Breast epithelium (tissue), 4 donors: ENCODE measurements at regions not wholly inside any gene's neighbourhood (a gene's known extent, or its start where the extent isn't known, plus 50 kb on each side); places are given as distances from the start of the nearest gene placed in this dataset.

Source experiments
- DNase-seq, 2 donors: peaks; one replicate each; pipeline ENCODE4 v3.0.0-alpha.2; 2019; ENCODE audit warnings: low spot score in 2 of 2
- H3K27ac ChIP-seq, 2 donors: fragments of 200-600 bp; sonication (generic) in 1 of 2; one replicate each; pipeline ENCODE4 v1.5.1; 2016 to 2019; ENCODE audit warnings: mild to moderate bottlenecking in 1 of 2
- H3K27me3 ChIP-seq, 2 donors: fragments of 200-600 bp; sonication (generic) in 1 of 2; one replicate each; pipeline versions ENCODE4 v1.5.1 to v1.6.0; 2017 to 2019; ENCODE audit warnings: control low read depth in 1 of 2, mild to moderate bottlenecking in 1 of 2
- H3K36me3 ChIP-seq: fragments of 200-600 bp; one replicate; pipeline ENCODE4 v1.5.1; 2019
- H3K4me1 ChIP-seq, 2 donors: fragments of 200-600 bp; sonication (generic); one replicate each; pipeline ENCODE4 v1.5.1; 2016 to 2019; ENCODE audit warnings: control low read depth in 1 of 2
- H3K4me3 ChIP-seq, 3 donors: fragments of 200-600 bp; sonication (generic); 1 replicate in 2 of 3; 2 replicates in 1 of 3; pipeline ENCODE4 v1.5.1; 2016 to 2019; ENCODE audit warnings: mild to moderate bottlenecking in 3 of 3, moderate library complexity in 2 of 3
- H3K9me3 ChIP-seq, 2 donors: fragments of 200-600 bp; sonication (generic) in 1 of 2; one replicate each; pipeline ENCODE4 v1.5.1; 2016 to 2019; ENCODE audit warnings: control low read depth in 1 of 2
- POLR2A ChIP-seq: fragments of 450-650 bp; IDR thresholded peaks from one replicate; pipeline ENCODE4 v1.6.1; 2016; ENCODE audit warnings: antibody characterized with exemption, mild to moderate bottlenecking, moderate library complexity
- POLR2AphosphoS5 ChIP-seq, 3 donors: sonication (generic); formaldehyde crosslinking; IDR thresholded peaks; one replicate each; pipeline ENCODE4 v1.6.1; 2017; ENCODE audit warnings: antibody characterized with exemption in 3 of 3
- intact Hi-C: fragments of 100-400 bp; cut with DNase I; formaldehyde crosslinking; loops from one replicate; pipeline ENCODE4 v1.15.1; 2023; ENCODE audit warnings: low total_unique reads
- TF ChIP-seq, protein P1 (sequence below), 3 donors: fragments of 450-650 bp; IDR thresholded peaks; one replicate each; pipeline ENCODE4 v1.5.1; 2016 to 2017; ENCODE audit warnings: antibody characterized with exemption in 3 of 3, mild to moderate bottlenecking in 3 of 3, moderate library complexity in 3 of 3

DNA sequence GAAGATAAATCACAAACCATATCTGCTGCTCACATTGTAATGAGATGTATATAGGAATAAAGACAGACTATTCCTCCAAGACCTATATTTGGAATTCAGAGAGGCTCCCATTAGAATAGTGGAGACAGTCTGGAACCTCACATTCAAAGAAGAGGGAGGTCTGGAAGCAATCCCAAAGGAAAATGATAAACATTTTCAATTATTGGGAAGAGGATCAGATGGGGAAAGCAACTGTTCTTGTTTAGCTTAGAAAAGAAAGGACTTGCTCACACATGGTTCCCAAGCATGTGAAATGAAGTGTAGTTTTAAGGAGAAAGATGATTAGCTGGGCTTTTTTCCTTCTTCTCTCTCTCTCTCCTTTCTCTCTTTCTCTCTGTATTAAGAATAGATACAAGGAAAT is 193.0 kb upstream of the LMNTD1 start:
- Histone ChIP-seq H3K4me1 (no peaks in the 10 kb centered on the region), H3K9me3 (no peaks in the 10 kb centered on the region), H3K4me3 (no peak overlapping the region), H3K36me3 (no peaks in the 10 kb centered on the region), H3K27me3 (no peaks in the 10 kb centered on the region), H3K27ac (no peak overlapping the region)
- DNase-seq: no peak
- intact Hi-C loops: no loop called here
- TF ChIP-seq POLR2AphosphoS5 (IDR thresholded peaks at IDR 0.05) (no peak), POLR2A (no peak)
- TF ChIP-seq, protein P1, sequence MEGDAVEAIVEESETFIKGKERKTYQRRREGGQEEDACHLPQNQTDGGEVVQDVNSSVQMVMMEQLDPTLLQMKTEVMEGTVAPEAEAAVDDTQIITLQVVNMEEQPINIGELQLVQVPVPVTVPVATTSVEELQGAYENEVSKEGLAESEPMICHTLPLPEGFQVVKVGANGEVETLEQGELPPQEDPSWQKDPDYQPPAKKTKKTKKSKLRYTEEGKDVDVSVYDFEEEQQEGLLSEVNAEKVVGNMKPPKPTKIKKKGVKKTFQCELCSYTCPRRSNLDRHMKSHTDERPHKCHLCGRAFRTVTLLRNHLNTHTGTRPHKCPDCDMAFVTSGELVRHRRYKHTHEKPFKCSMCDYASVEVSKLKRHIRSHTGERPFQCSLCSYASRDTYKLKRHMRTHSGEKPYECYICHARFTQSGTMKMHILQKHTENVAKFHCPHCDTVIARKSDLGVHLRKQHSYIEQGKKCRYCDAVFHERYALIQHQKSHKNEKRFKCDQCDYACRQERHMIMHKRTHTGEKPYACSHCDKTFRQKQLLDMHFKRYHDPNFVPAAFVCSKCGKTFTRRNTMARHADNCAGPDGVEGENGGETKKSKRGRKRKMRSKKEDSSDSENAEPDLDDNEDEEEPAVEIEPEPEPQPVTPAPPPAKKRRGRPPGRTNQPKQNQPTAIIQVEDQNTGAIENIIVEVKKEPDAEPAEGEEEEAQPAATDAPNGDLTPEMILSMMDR (IDR thresholded peaks at IDR 0.05): no peak

DNA sequence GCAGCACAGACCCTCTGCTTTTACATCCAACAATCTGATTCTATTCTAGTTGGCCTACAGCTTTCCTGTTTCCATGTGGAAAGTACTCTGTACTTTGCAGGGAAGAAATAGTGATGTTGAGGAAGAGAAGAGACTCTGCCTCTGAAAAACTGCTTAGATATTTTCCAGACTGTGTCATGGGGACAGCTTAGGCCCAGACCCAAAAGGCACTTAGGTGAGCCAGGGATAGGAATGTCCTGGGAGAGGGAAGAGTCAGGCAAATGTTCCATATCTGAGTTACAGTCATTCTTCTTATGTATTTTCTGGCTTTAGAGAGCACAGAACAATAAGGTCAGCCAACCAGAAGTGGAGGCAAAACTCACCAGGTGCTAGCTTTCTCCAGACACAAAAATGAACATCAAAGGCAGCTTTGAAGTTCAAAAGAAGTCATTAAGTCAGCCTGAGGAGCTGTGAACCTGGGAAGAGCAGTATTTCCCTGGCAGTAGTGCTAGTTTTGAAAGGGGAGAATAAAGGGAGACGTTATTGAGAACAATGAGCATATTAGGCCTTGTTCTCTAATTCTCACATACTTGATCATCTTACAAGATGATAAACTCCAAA is 199.7 kb upstream of the LMNTD1 start:
- intact Hi-C loops: no loop called here
- Histone ChIP-seq H3K9me3 (no peaks in the 10 kb centered on the region), H3K27ac (no peak overlapping the region), H3K4me3 (no peak overlapping the region), H3K36me3 (no peaks in the 10 kb centered on the region), H3K4me1 (no peaks in the 10 kb centered on the region), H3K27me3 (no peaks in the 10 kb centered on the region)
- no peak for DNase-seq
- TF ChIP-seq, protein P1 (IDR thresholded peaks at IDR 0.05): no peak
- no peak for TF ChIP-seq POLR2AphosphoS5 (IDR thresholded peaks at IDR 0.05)
- no peak for TF ChIP-seq POLR2A

DNA sequence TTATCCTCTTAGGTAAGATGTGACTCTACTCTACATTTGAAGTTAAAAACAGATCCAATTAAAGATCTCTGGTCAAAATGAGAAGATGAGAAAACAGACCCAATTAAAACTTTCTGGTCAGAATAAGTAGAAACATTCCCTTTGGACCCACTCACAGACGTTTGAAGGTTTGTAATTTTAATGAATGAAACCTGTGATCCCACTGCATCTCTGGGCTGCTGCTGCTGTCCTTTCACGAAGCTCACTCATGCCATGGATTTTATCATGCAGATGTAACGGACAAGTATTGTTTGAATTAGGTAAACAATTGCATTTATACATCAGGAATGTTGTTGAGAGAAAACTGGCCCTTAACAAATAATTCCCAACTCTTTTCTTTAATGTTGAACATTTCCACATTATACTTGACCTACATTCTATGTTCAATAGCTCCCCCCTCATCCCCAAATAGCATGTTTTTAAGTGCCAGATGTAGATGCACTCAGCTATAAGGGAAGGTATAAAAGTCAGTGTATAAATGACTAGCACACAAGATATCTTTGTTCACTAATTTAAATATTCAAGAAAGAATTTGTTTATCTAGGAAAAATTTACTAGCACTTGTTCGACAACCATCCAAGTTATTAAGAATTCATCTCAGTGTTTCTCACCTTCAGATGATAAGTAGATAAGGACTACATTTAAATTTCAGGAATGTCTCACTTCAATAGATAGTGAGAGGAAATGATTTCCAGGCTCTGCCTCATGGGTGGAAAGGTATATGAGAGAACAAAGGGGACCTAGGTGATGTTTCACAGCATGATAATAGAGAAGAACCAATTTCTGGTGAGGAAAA is 202.3 kb upstream of the LMNTD1 start:
- intact Hi-C loops: no loop called here
- H3K27ac ChIP-seq: no peak overlapping the region
- H3K36me3 ChIP-seq: no peaks in the 10 kb centered on the region
- H3K4me3 ChIP-seq: no peak overlapping the region
- H3K9me3 ChIP-seq: no peaks in the 10 kb centered on the region
- no peak for DNase-seq
- no peaks in the 10 kb centered on the region for H3K27me3 ChIP-seq
- no peaks in the 10 kb centered on the region for H3K4me1 ChIP-seq
- TF ChIP-seq, protein P1 (IDR thresholded peaks at IDR 0.05): no peak
- no peak for TF ChIP-seq POLR2A
- no peak for TF ChIP-seq POLR2AphosphoS5 (IDR thresholded peaks at IDR 0.05)

DNA sequence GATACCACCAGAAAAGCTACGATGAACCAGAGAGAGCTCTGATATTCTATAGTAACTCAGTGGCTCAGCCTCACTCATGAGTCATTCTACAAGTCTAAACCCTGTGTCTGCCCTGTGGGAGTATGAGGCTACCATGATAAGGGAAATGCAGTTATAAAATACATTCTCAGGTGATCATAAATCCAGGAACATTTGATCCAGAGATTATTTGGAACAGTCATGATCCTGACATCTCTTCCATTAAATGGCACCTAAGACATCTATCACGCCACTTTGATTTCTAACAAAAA is 202.6 kb upstream of the RASSF8 start:
- TF ChIP-seq POLR2AphosphoS5 (IDR thresholded peaks at IDR 0.05): no peak
- TF ChIP-seq, protein P1 (IDR thresholded peaks at IDR 0.05): no peak
- no peak for TF ChIP-seq POLR2A
- no peaks in the 10 kb centered on the region for H3K9me3 ChIP-seq
- no peak for DNase-seq
- no peak overlapping the region for H3K4me3 ChIP-seq
- H3K27me3 ChIP-seq: no peaks in the 10 kb centered on the region
- no peak overlapping the region for H3K27ac ChIP-seq
- intact Hi-C loops: no loop called here
- H3K36me3 ChIP-seq: no peaks in the 10 kb centered on the region
- no peaks in the 10 kb centered on the region for H3K4me1 ChIP-seq

DNA sequence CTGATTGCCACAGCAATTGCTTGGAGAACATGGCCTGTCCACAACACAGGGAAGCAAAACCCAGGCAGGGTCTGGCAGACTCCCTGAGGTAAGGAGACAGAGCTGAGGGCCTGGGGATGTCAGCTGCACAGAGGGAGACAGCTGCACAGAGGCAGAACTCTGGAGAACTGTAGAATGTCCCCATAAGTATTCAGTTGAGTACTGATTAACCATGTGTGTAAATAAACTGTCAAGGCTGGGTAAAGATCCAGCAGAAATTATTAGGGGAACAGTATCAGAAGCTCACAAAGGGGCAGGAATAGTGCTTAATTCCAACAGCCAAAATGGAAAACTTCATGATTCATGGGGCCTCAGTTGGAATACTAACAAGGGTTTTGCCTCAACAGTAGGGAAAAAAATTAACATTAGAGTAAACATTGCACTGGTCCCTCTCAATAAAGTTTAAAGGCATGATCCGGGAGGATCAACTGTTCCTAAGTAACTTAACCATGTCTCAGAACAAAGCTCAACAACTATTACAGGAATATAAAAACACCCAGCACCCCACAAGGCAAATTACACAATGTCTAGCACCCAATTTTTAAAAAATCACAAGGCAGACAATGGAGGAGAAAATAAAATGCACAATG is 201.3 kb upstream of the RASSF8 start:
- no peak for DNase-seq
- Histone ChIP-seq H3K27me3 (no peaks in the 10 kb centered on the region), H3K9me3 (no peaks in the 10 kb centered on the region), H3K27ac (no peak overlapping the region), H3K36me3 (no peaks in the 10 kb centered on the region), H3K4me3 (no peak overlapping the region), H3K4me1 (no peaks in the 10 kb centered on the region)
- TF ChIP-seq POLR2AphosphoS5 (IDR thresholded peaks at IDR 0.05) (no peak), POLR2A (no peak)
- TF ChIP-seq, protein P1 (IDR thresholded peaks at IDR 0.05): no peak
- intact Hi-C loops: no loop called here
